KOPT-K1 (cell line): ENCODE measurements at regions not wholly inside any gene's neighbourhood (a gene's known extent, or its start where the extent isn't known, plus 50 kb on each side); places are given as distances from the start of the nearest gene placed in this dataset.

Experiments
- H3K27ac ChIP-seq: fragments of 200-600 bp; sonication (generic); 2 replicates; pipeline ENCODE4 v1.5.1; 2016; ENCODE audit warnings: antibody characterized with exemption, mild to moderate bottlenecking, low read depth, low read length; ENCODE audit not compliant: poor library complexity, severe bottlenecking
- H3K36me3 ChIP-seq: fragments of 200-600 bp; sonication (generic); 2 replicates; pipeline ENCODE4 v1.5.1; 2017; ENCODE audit warnings: antibody characterized with exemption, mild to moderate bottlenecking, low read length, moderate library complexity; ENCODE audit not compliant: insufficient read depth
- H3K9me3 ChIP-seq: fragments of 200-600 bp; sonication (generic); 2 replicates; pipeline ENCODE4 v1.5.1; 2017; ENCODE audit warnings: antibody characterized with exemption, low read length, mild to moderate bottlenecking; ENCODE audit not compliant: insufficient read depth, poor library complexity, severe bottlenecking

- H3K27ac ChIP-seq, result no peak overlapping the region
- no peaks in the 10 kb centered on the region for H3K9me3 ChIP-seq
- no peaks in the 10 kb centered on the region for H3K36me3 ChIP-seq
These were observed 553.4 kb upstream of the CITED2 start for GRCh38 chr6:139927742-139928305.

- Histone ChIP-seq H3K36me3 (no peaks in the 10 kb centered on the region), H3K27ac (no peak overlapping the region), H3K9me3 (no peaks in the 10 kb centered on the region)
These were observed 552.8 kb upstream of the CITED2 start for GRCh38 chr6:139927236-139927635.

DNA sequence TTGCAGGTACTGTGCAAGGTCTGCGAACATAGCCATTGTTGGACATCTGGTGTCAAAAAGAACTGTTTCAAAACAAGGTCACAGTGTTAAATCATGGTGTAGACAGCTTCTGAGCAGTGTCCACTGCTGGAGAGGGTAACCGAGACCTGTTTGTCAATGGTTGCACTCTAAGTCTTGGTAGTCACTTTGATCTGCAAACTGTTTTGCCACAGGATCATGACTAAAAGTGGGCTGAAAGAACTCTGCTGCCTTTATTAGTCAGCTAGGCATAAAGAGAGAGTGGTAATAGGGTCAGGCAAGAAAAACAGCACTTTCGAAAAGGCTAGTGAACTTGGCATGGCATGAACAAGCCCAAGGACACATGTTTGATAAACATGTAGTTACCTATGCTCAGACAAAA, 552.3 kb upstream of the CITED2 start:
- Histone ChIP-seq H3K27ac (no peak overlapping the region), H3K36me3 (no peaks in the 10 kb centered on the region), H3K9me3 (no peaks in the 10 kb centered on the region)

DNA sequence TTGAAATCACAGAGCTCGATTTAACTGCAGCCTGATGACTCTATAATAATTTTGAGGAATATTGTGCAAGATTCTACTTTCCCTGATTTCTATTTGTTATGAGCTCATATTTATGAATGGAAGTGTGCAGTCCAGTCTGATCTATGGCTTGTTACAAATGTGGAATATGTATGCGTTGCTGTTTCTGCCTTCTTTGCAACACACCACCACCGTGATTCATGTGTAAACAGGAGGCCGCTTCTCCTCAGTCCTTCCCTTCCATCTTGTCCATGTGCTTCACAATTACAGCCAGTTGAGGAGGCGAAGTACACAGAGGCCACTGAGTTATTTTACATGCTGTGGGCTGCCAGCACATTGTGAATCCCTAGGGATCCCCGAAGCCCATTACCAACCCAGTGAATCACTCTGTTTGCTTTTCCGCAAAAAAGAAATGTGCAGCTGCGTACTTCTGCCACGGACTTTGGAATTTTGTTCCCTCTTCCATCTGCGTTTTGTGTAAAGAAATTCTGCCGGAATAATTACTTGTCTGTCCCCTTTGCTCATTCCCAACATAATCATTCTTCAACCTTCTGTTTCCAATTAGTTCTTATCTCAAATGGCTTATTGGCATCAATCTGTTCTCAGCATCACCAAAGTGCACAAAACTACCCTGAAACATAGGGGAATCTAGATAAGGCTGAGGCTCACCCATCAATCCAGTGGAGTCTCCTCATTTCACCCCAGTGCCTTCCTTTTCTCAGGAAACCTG, 551.6 kb upstream of the CITED2 start:
- no peak overlapping the region for H3K27ac ChIP-seq
- no peaks in the 10 kb centered on the region for H3K36me3 ChIP-seq
- no peaks in the 10 kb centered on the region for H3K9me3 ChIP-seq

- H3K9me3 ChIP-seq, result no peaks in the 10 kb centered on the region
- H3K27ac ChIP-seq, result no peak overlapping the region
- H3K36me3 ChIP-seq, result no peaks in the 10 kb centered on the region
These were observed 549.6 kb upstream of the CITED2 start for GRCh38 chr6:139923964-139924475.

DNA sequence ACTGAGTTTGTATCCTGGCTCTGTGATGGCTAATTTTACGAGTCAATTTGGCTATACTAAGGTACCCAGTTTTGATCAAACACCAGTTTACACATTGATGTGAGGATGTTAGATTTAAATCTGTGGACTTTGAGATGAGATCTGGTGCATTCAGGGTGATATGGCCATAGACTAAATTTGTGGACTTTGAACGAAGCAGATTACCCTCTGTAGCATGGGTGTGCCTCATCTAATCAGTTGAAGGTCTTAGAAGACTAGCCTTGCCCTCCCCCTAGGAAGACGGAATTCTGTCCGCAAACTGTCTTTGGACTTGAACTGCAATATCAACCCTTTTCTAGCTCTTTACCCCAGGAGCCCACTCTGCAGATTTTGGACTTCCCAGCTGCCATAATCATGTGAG, 547.8 kb upstream of the CITED2 start:
- Histone ChIP-seq H3K27ac (no peak overlapping the region), H3K36me3 (no peaks in the 10 kb centered on the region), H3K9me3 (no peaks in the 10 kb centered on the region)

DNA sequence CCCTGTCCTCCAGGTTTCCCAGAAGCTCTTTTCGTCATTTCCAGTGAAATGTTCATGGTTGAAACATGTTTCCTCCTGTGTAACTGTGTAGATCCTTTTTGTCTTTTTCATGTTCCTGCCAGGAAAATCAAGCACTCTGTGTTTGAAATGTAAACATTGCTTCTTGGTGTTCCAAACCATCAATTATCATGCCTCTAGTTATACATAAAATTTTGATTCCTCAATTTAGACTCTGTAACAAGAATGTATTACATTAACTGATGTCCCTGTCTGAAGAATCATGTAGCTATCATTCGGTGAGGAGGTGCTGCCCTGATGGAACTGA, 546.3 kb upstream of the CITED2 start:
- Histone ChIP-seq H3K27ac (no peak overlapping the region), H3K9me3 (no peaks in the 10 kb centered on the region), H3K36me3 (no peaks in the 10 kb centered on the region)

DNA sequence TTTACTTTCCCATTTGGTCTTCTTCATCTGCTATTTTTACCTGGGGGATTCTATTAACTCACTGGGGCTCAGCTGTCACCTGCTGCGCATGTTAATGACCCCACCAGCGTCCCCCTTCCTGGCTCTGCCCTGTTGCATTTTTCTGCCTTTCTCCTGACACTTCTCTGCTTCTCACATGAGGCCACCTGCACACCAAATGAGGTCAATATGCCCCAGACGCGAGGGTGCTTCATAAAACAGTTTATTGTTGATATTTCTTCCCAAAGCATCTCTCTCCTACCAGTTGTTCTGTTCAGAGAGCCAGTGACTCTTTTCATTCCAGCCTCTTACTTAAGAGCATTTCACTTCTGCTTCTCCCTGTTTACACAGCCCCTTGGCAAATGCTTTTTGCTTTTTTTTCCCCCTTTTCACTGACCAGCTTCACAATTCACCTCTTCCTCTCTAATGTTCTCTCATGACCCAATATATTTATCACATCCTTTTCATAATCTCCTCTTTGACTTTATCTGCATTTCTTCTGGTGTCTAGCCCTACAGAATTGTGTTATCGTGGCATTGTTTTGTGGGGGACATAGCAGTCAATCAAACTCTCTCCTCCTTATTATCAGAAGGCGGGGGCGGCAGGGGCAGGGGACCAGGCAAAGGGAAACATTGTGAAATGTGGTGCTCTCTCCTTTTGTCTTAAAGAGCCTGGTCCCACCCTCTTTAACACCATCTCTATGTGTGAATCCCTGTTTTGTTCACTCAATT, 545.8 kb upstream of the CITED2 start:
- H3K9me3 ChIP-seq, result no peaks in the 10 kb centered on the region
- H3K36me3 ChIP-seq, result no peaks in the 10 kb centered on the region
- H3K27ac ChIP-seq, result no peak overlapping the region

DNA sequence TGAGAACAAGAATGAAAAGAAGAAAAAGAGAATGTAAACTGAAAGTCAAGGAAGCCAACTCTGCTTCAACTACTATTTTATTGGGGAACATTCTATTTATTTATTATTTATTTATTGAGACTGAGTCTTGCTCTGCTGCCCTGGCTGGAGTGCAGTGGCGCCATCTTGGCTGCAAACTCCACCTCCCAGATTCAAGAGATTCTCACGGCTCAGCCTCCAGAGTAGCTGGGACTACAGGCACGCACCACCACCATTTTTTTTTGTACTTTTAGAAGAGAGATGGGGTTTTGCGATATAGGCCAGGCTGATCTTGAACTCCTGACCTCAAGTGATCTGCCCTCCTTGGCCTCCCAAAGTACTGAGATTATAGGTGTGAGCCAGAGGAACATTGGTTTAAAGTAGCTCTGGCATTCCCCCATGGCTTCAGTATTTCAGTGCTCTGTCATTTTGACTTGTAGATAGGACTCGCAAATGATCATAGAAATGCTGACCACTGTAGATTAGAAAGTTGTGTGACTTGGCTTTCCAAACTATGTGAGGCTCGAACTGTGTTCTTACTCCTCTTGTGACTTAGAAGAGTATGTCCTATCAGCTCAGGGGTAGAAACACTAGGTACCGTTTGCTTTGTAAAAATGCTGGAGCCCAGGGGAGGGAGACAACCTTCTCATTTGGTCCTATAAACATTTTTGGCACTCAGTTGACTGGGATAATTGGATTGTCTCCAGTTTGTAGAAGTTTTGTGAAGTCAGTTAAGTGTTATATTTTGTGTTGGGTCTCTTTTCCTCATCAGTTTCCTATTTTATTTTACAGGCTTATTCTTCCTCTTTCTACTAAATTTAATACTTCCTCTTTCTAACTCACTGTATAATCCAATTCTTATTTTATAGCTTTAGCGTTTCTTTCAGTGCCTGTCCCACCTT, 544.9 kb upstream of the CITED2 start:
- Histone ChIP-seq H3K27ac (no peak overlapping the region), H3K36me3 (no peaks in the 10 kb centered on the region), H3K9me3 (no peaks in the 10 kb centered on the region)

GRCh38 chr6:139917951-139918630, 543.6 kb upstream of the CITED2 start:
- no peak overlapping the region for H3K27ac ChIP-seq
- H3K9me3 ChIP-seq, result no peaks in the 10 kb centered on the region
- no peaks in the 10 kb centered on the region for H3K36me3 ChIP-seq

DNA sequence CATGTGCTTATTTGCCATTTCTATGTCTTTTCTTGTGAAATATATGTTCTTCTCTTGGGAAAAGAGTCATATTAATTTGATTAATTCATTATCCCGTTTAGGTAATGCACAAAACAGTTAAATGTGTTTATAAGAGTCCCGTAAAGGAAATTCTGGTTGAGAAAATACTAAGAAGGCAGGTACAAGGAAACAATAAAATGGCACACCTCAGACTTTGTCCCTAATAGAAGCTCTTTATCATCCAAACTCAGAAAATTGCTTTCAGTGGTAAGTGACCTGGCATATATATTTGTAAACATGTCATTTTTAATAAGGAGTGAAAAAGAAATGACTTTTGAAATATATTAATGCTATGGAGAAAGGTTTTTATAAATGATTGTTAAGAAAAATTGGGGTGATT, 540.5 kb upstream of the CITED2 start:
- Histone ChIP-seq H3K27ac (no peak overlapping the region), H3K9me3 (no peaks in the 10 kb centered on the region)

DNA sequence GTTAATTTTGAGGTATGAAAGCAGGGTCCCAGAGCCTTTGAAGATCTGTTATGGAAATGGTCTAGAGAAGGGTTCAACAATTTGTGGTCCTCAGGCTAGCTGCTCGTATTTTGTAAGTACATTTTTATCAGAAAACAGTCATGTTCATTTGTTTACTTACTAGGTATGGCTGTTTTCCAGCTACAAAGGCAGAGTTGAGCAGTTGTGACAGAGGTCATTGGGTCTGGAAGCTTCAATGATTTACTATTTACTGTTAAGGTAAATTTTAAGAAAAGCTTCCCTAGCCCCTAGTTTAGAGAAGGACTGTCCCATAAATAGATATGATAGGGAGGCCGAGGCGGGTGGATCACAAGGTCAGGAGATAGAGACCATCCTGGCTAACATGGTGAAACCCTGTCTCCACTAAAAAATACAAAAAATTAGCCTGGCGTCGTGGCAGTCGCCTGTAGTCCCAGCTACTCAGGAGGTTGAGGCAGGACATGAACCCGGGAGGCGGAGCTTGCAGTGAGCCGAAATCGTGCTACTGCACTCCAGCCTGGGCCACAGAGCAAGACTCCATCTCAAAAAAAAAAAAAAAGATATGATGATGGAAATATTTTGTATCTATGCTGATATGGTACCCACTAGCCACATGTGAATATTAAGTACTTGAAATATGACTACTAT, 538.4 kb upstream of the CITED2 start:
- Histone ChIP-seq H3K9me3 (no peaks in the 10 kb centered on the region), H3K36me3 (no peaks in the 10 kb centered on the region), H3K27ac (no peak overlapping the region)

More for the DNA sequence above, 540.5 kb upstream of the CITED2 start:
- no peaks in the 10 kb centered on the region for H3K36me3 ChIP-seq

DNA sequence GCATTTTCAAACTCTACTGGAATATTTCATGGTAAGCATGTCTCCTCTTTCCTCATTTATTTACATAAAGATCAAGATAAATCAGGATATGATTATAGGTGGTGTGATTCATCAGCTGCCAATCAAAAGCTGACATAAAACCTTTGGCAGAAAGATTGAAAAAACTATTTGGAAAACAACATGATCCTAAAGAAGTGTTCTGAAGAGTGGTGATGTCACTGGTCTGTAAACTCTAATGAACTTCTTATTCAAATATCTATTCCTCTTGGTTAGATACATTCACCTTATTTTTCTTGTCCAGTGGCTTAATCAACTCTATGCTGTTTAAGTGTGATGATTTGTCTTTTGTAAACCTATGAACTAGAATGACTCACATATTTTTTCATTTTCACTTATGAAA, 535.5 kb upstream of the CITED2 start:
- Histone ChIP-seq H3K9me3 (no peaks in the 10 kb centered on the region), H3K27ac (no peak overlapping the region), H3K36me3 (no peaks in the 10 kb centered on the region)
